ENCODE measurements at regions not wholly inside any gene's neighbourhood (a gene's known extent, or its start where the extent isn't known, plus 50 kb on each side); places are given as distances from the start of the nearest gene placed in this dataset.

- TF ChIP-seq CTCF (conservative IDR thresholded peaks at IDR 0.05 in 1 of 2, IDR thresholded peaks at IDR 0.05 in 1 of 2; ENCODE audit: extremely low read depth in 1 of 2, insufficient read depth in 1 of 2, low read depth in 1 of 2, low read length in 2 of 2), result no peak
- TF ChIP-seq EZH2 (IDR thresholded peaks at IDR 0.05; ENCODE audit: borderline replicate concordance, low read length), result no peak
Observed at GRCh38 chr3:145197821-145198220, 963.2 kb downstream of the PLOD2 start.
